HG03378 (cell line): ENCODE measurements at regions not wholly inside any gene's neighbourhood (a gene's known extent, or its start where the extent isn't known, plus 50 kb on each side); places are given as distances from the start of the nearest gene placed in this dataset.
"Not testable (repeated sequence)": the region's sequence is repeated elsewhere in the genome, so short reads cannot be mapped to it uniquely, and the experiment has no call there.

Source experiments
- ATAC-seq: cut with Tn5 transposase; IDR thresholded peaks from one replicate; pipeline ENCODE4 v1.9.1; 2021; ENCODE audit warnings: mild to moderate bottlenecking, moderate library complexity; ENCODE audit not compliant: unreplicated experiment

- no peak for ATAC-seq
Observed at GRCh38 chr7:126022452-126022851, 1092.8 kb upstream of the POT1 start.

- ATAC-seq = no peak
Observed at GRCh38 chr7:126016722-126017121, 1087.1 kb upstream of the POT1 start.

GRCh38 chr7:126005064-126005463, 1075.4 kb upstream of the POT1 start:
- ATAC-seq = no peak

- ATAC-seq = no peak
Observed at GRCh38 chr7:126001349-126001748, 1071.7 kb upstream of the POT1 start.

GRCh38 chr7:125984795-125985194, 1055.2 kb upstream of the POT1 start:
- no peak for ATAC-seq

GRCh38 chr7:125971656-125972055, 1042.0 kb upstream of the POT1 start:
- no peak for ATAC-seq

GRCh38 chr7:125966278-125967048, 1036.8 kb upstream of the POT1 start:
- no peak for ATAC-seq

- no peak for ATAC-seq
Observed at GRCh38 chr7:125934955-125935354, 1005.3 kb upstream of the POT1 start.

GRCh38 chr7:125934539-125934938, 1004.9 kb upstream of the POT1 start:
- ATAC-seq = no peak

- ATAC-seq = no peak
Observed at GRCh38 chr7:125930848-125931247, 1001.2 kb upstream of the POT1 start.

GRCh38 chr7:125927556-125927955, 997.9 kb upstream of the POT1 start:
- no peak for ATAC-seq

GRCh38 chr7:125926621-125927020, 997.0 kb upstream of the POT1 start:
- ATAC-seq = no peak

- ATAC-seq = no peak
Observed at GRCh38 chr7:125924037-125924436, 994.4 kb upstream of the POT1 start.

- not testable (repeated sequence) for ATAC-seq
Observed at GRCh38 chr7:125915381-125915948, 985.8 kb upstream of the POT1 start.

- ATAC-seq = no peak
Observed at GRCh38 chr7:125908711-125909110, 979.1 kb upstream of the POT1 start.

- ATAC-seq = no peak
Observed at GRCh38 chr7:125899577-125899976, 970.0 kb upstream of the POT1 start.

- ATAC-seq = no peak
Observed at GRCh38 chr7:125892434-125892833, 962.8 kb upstream of the POT1 start.

GRCh38 chr7:125878988-125879387, 949.4 kb upstream of the POT1 start:
- ATAC-seq = no peak

- ATAC-seq = no peak
Observed at GRCh38 chr7:125878235-125878956, 948.8 kb upstream of the POT1 start.

- no peak for ATAC-seq
Observed at GRCh38 chr7:125877246-125877645, 947.6 kb upstream of the POT1 start.

GRCh38 chr7:125876431-125876830, 946.8 kb upstream of the POT1 start:
- no peak for ATAC-seq

- no peak for ATAC-seq
Observed at GRCh38 chr7:125871431-125871830, 941.8 kb upstream of the POT1 start.
